ENCODE measurements at regions not wholly inside any gene's neighbourhood (a gene's known extent, or its start where the extent isn't known, plus 50 kb on each side); places are given as distances from the start of the nearest gene placed in this dataset.

GRCh38 chr7:41491883-41492471 lies 210.9 kb downstream of the INHBA start:
- DNase-seq, result no peak
- ChIA-PET CTCF (no interaction called here), POLR2A (no interaction called here)
- Mint-ChIP-seq H3K27ac (no peak overlapping the region), H3K36me3 (ENCODE audit: low read depth) (no peaks in the 10 kb centered on the region), H3K4me1 (no peaks in the 10 kb centered on the region), H3K4me3 (no peak overlapping the region), H3K9me3 (peaks cover 5% of the 10 kb centered on the region), H3K27me3 (no peaks in the 10 kb centered on the region)

DNA sequence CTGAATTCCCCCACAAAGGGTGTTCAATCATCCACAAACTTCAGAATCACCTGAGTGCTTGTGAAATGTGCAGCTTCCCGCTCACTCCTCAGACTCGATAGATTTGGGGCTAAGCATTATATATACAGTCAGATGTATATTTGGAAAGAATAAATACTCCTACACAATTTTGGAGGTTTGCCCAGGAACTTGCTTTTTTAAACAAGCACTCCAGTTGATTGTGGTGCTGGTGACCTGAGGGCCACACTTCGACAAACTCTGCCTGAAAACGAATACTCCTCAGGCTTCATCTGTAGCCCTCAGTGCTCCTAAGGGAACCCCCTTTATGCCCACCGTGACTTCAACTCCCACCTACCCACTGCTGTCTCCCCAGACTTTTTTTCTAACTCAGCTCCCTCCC lies 211.6 kb downstream of the INHBA start:
- Mint-ChIP-seq H3K4me1 (no peaks in the 10 kb centered on the region), H3K9me3 (peaks cover 2% of the 10 kb centered on the region), H3K27me3 (no peaks in the 10 kb centered on the region), H3K36me3 (ENCODE audit: low read depth) (no peaks in the 10 kb centered on the region), H3K27ac (no peak overlapping the region), H3K4me3 (no peak overlapping the region)
- DNase-seq, result no peak
- CTCF ChIA-PET, result no interaction called here
- POLR2A ChIA-PET, result no interaction called here

DNA sequence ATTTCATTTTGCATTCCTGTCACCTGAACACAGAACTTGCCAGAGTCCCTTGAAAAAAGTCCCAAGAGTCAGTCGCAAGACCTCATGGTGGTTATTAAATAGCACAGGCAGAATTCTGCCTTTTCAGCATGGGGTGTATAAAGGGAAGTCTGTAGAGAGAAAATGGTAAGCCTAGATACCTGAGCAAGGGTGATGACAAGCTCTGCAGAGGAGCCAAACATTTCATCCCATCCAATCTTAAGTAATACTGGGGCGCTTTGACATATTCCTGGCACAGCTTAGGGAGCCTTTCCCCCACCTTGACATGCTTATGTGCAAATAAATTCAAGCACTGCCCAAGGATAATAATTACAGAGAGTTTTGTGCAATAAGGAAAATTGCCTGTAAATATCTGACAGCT lies 213.0 kb downstream of the INHBA start:
- ChIA-PET POLR2A (no interaction called here), CTCF (no interaction called here)
- no peak for DNase-seq
- Mint-ChIP-seq H3K27me3 (no peaks in the 10 kb centered on the region), H3K27ac (no peak overlapping the region), H3K4me1 (no peaks in the 10 kb centered on the region), H3K4me3 (no peak overlapping the region), H3K36me3 (ENCODE audit: low read depth) (no peaks in the 10 kb centered on the region), H3K9me3 (peaks cover 2% of the 10 kb centered on the region)

GRCh38 chr7:41487229-41487940 lies 215.5 kb downstream of the INHBA start:
- H3K9me3 Mint-ChIP-seq, result peaks cover 2% of the 10 kb centered on the region
- ChIA-PET POLR2A (no interaction called here), CTCF (no interaction called here)
- H3K4me1 Mint-ChIP-seq, result no peaks in the 10 kb centered on the region
- no peak overlapping the region for H3K27ac Mint-ChIP-seq
- no peak overlapping the region for H3K4me3 Mint-ChIP-seq
- no peak for DNase-seq
- no peaks in the 10 kb centered on the region for H3K27me3 Mint-ChIP-seq
- H3K36me3 Mint-ChIP-seq (ENCODE audit: low read depth), result no peaks in the 10 kb centered on the region

DNA sequence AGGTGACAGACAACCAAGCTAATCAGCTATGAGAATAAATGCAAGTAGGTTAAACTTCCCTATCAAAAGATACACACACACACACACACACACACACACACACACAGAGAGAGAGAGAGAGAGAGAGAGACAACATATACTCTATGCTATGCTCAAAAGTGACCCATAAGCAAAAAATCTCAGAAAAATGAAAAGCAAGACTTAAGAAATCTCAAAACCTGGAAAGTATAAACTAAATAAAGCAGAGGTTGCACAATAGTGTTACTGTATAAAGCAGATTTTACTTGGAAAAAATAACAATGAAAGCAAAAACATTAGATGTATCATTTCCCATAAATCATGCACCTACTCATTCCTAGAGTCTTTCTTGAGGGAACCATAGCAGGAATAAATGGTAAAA lies 221.5 kb downstream of the INHBA start:
- H3K36me3 Mint-ChIP-seq (ENCODE audit: low read depth), result no peaks in the 10 kb centered on the region
- ChIA-PET CTCF (no interaction called here), POLR2A (no interaction called here)
- H3K27ac Mint-ChIP-seq, result no peak overlapping the region
- H3K27me3 Mint-ChIP-seq, result no peaks in the 10 kb centered on the region
- no peaks in the 10 kb centered on the region for H3K4me1 Mint-ChIP-seq
- H3K9me3 Mint-ChIP-seq, result peaks cover 3% of the 10 kb centered on the region
- no peak for DNase-seq
- no peak overlapping the region for H3K4me3 Mint-ChIP-seq

- POLR2A ChIA-PET, result no interaction called here
- H3K27ac Mint-ChIP-seq, result no peak overlapping the region
These were observed 224.7 kb downstream of the INHBA start for GRCh38 chr7:41478187-41478586.

GRCh38 chr7:41476460-41476803 lies 226.5 kb downstream of the INHBA start:
- Mint-ChIP-seq H3K4me1 (no peaks in the 10 kb centered on the region), H3K9me3 (peaks cover 6% of the 10 kb centered on the region)
- POLR2A ChIA-PET, result no interaction called here

More at GRCh38 chr7:41478187-41478586, 224.7 kb downstream of the INHBA start:
- CTCF ChIA-PET, result no interaction called here
- Mint-ChIP-seq H3K36me3 (ENCODE audit: low read depth) (no peaks in the 10 kb centered on the region), H3K4me1 (no peaks in the 10 kb centered on the region), H3K9me3 (peaks cover 3% of the 10 kb centered on the region), H3K27me3 (no peaks in the 10 kb centered on the region), H3K4me3 (no peak overlapping the region)
- no peak for DNase-seq

GRCh38 chr7:41475801-41476459 lies 227.0 kb downstream of the INHBA start:
- ChIA-PET CTCF (interaction anchor here (1.0 kb wide), 1 partner anchor 221 kb away, joined by 3 read pairs; no protein-coding TSS in a partner anchor), POLR2A (no interaction called here)
- Mint-ChIP-seq H3K27me3 (no peaks in the 10 kb centered on the region), H3K36me3 (ENCODE audit: low read depth) (no peaks in the 10 kb centered on the region), H3K4me3 (no peak overlapping the region), H3K9me3 (peaks cover 9% of the 10 kb centered on the region), H3K4me1 (no peaks in the 10 kb centered on the region), H3K27ac (no peak overlapping the region)
- DNase-seq, result no peak

More at GRCh38 chr7:41476460-41476803, 226.5 kb downstream of the INHBA start:
- no peak for DNase-seq
- no peak overlapping the region for H3K4me3 Mint-ChIP-seq
- H3K27ac Mint-ChIP-seq, result no peak overlapping the region
- H3K36me3 Mint-ChIP-seq (ENCODE audit: low read depth), result no peaks in the 10 kb centered on the region
- CTCF ChIA-PET, result interaction anchor here (1.0 kb wide), 1 partner anchor 220 kb away, joined by 3 read pairs; no protein-coding TSS in a partner anchor
- no peaks in the 10 kb centered on the region for H3K27me3 Mint-ChIP-seq

GRCh38 chr7:41472427-41473125 lies 230.3 kb downstream of the INHBA start:
- Mint-ChIP-seq H3K4me1 (no peaks in the 10 kb centered on the region), H3K4me3 (no peak overlapping the region)
- POLR2A ChIA-PET, result no interaction called here

GRCh38 chr7:41470081-41470480 lies 232.8 kb downstream of the INHBA start:
- Mint-ChIP-seq H3K27ac (no peak overlapping the region), H3K27me3 (no peaks in the 10 kb centered on the region), H3K4me1 (no peaks in the 10 kb centered on the region), H3K4me3 (no peak overlapping the region), H3K9me3 (peaks cover 10% of the 10 kb centered on the region), H3K36me3 (ENCODE audit: low read depth) (no peaks in the 10 kb centered on the region)
- ChIA-PET CTCF (no interaction called here), POLR2A (no interaction called here)
- DNase-seq, result no peak

More at GRCh38 chr7:41472427-41473125, 230.3 kb downstream of the INHBA start:
- Mint-ChIP-seq H3K27ac (no peak overlapping the region), H3K9me3 (peaks cover 8% of the 10 kb centered on the region), H3K27me3 (no peaks in the 10 kb centered on the region), H3K36me3 (ENCODE audit: low read depth) (no peaks in the 10 kb centered on the region)
- CTCF ChIA-PET, result no interaction called here
- DNase-seq, result no peak

DNA sequence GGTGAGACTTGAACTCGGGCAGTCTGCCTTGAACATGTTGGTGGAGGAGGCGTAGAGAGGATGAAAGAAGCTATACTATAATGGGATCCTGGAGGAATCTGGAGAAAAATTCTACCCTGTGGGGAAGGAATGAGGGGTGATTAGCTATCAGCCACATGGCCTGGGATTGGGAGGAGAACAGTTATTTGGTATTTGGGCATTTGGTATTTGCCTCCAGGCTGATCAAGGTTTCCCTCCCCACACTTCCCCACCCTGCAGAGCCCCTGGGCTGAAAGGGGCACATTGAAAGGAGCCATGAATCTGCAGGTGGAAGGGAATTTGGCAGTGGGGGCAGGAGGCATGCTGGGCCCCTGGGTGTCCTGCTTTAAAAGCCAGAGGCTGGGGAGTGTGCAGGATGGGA lies 235.3 kb downstream of the INHBA start:
- Mint-ChIP-seq H3K4me3 (no peak overlapping the region), H3K27ac (no peak overlapping the region), H3K4me1 (no peaks in the 10 kb centered on the region), H3K36me3 (ENCODE audit: low read depth) (no peaks in the 10 kb centered on the region), H3K9me3 (peaks cover 10% of the 10 kb centered on the region), H3K27me3 (no peaks in the 10 kb centered on the region)
- POLR2A ChIA-PET, result no interaction called here
- DNase-seq, result no peak
- CTCF ChIA-PET, result no interaction called here

GRCh38 chr7:41466760-41467384 lies 236.0 kb downstream of the INHBA start:
- Mint-ChIP-seq H3K36me3 (ENCODE audit: low read depth) (no peaks in the 10 kb centered on the region), H3K4me3 (no peak overlapping the region), H3K9me3 (peaks cover 10% of the 10 kb centered on the region), H3K27ac (no peak overlapping the region), H3K4me1 (no peaks in the 10 kb centered on the region), H3K27me3 (no peaks in the 10 kb centered on the region)
- CTCF ChIA-PET, result no interaction called here
- no peak for DNase-seq
- POLR2A ChIA-PET, result no interaction called here

DNA sequence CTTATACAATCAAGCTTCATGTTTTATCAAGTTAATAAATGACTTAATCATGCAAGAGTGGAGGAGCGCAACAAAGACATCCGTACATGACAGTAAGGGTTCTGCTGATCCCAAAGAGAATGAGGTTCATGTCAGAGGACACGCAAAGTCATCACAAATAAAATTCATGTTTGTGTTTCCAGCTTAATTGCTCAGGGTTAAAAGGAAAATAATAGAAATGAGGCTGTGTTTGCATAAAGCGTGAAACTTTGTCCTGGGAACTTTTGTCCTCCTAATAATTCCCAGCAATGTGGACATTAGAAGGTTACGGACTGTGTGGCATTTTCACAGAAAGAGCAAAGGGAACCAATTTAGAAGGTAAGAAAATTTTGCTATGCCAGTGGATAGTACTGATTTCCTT lies 237.3 kb downstream of the INHBA start:
- no peak overlapping the region for H3K27ac Mint-ChIP-seq
- no peaks in the 10 kb centered on the region for H3K36me3 Mint-ChIP-seq (ENCODE audit: low read depth)
- no peaks in the 10 kb centered on the region for H3K4me1 Mint-ChIP-seq
- peaks cover 7% of the 10 kb centered on the region for H3K9me3 Mint-ChIP-seq
- POLR2A ChIA-PET, result no interaction called here
- CTCF ChIA-PET, result no interaction called here
- DNase-seq, result no peak
- no peak overlapping the region for H3K4me3 Mint-ChIP-seq
- H3K27me3 Mint-ChIP-seq, result no peaks in the 10 kb centered on the region
